HCT116 (cell line): ENCODE measurements at regions not wholly inside any gene's neighbourhood (a gene's known extent, or its start where the extent isn't known, plus 50 kb on each side); places are given as distances from the start of the nearest gene placed in this dataset.

ENCODE experiments used
- POLR2AphosphoS5 ChIP-seq: IDR thresholded peaks from 2 replicates; pipeline ENCODE4 v1.6.1; 2011; ENCODE audit warnings: mild to moderate bottlenecking, low read depth, low read length, moderate library complexity
- TF ChIP-seq, protein P1 (sequence below): IDR thresholded peaks from 2 replicates; pipeline ENCODE4 v1.6.1; 2011; ENCODE audit warnings: mild to moderate bottlenecking, low read length, moderate library complexity; ENCODE audit not compliant: insufficient replicate concordance; ENCODE audit errors: extremely low read depth

DNA sequence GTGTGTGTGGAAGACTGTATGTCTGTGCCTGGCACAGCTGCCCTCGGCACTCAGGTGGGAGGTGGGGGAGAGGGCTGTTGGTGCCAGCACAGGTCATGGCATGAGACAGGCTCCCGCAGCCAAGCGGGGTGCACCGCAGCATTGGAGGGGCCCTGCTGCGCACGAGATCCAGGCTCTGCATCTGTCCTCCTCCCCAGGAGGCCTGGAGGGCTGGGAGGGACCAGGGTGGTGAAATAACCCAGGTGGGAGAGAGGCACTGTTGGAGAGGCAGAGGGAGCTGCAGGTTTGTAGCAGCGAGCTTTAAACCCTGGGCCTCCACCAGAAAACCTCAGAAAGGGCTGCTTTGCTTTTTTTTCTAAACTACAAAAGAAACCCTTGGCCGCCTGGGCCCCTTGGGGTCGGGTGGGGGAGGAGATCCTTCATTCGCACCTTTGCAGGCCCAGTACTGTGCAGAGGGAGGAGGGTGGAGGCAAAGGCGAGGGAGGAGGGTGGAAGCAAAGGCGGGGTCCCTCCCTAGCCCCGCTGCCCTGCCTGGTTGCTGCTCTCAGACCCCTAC, 241.7 kb downstream of the SEC14L1 start:
- TF ChIP-seq, protein P1, sequence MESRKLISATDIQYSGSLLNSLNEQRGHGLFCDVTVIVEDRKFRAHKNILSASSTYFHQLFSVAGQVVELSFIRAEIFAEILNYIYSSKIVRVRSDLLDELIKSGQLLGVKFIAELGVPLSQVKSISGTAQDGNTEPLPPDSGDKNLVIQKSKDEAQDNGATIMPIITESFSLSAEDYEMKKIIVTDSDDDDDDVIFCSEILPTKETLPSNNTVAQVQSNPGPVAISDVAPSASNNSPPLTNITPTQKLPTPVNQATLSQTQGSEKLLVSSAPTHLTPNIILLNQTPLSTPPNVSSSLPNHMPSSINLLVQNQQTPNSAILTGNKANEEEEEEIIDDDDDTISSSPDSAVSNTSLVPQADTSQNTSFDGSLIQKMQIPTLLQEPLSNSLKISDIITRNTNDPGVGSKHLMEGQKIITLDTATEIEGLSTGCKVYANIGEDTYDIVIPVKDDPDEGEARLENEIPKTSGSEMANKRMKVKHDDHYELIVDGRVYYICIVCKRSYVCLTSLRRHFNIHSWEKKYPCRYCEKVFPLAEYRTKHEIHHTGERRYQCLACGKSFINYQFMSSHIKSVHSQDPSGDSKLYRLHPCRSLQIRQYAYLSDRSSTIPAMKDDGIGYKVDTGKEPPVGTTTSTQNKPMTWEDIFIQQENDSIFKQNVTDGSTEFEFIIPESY = no peak
- 0 out of 2 replicates have a peak, but pooled peaks have one; percentile 5 for TF ChIP-seq POLR2AphosphoS5
